Activated T-helper 17 cell treated with anti-CD3 and anti-CD28 coated beads, Interleukin-2, amount 50 U/mL, for 72 hours (primary cell): ENCODE measurements at regions not wholly inside any gene's neighbourhood (a gene's known extent, or its start where the extent isn't known, plus 50 kb on each side); places are given as distances from the start of the nearest gene placed in this dataset.

Source experiments
- ATAC-seq: fragments of 150-1000 bp; cut with Tn5 transposase; replicated peaks from 2 replicates; pipeline ENCODE4 v1.10.0; 2021; ENCODE audit warnings: mild to moderate bottlenecking, moderate library complexity
- H3K27ac Mint-ChIP-seq: one replicate; pipeline ENCODE4 v1.8.0; 2022; ENCODE audit warnings: mixed read lengths
- H3K27me3 Mint-ChIP-seq: one replicate; pipeline ENCODE4 v1.8.0; 2022; ENCODE audit warnings: mixed read lengths
- H3K36me3 Mint-ChIP-seq: one replicate; pipeline ENCODE4 v1.8.0; 2022; ENCODE audit warnings: low read depth, mild to moderate bottlenecking, mixed read lengths
- H3K4me1 Mint-ChIP-seq: one replicate; pipeline ENCODE4 v1.8.0; 2022; ENCODE audit warnings: mixed read lengths
- H3K4me3 Mint-ChIP-seq: one replicate; pipeline ENCODE4 v1.8.0; 2022; ENCODE audit warnings: mild to moderate bottlenecking, mixed read lengths
- H3K9me3 Mint-ChIP-seq: one replicate; pipeline ENCODE4 v1.8.0; 2022; ENCODE audit warnings: mixed read lengths

GRCh38 chr3:59267021-59267420 lies 217.2 kb upstream of the CFAP20DC start:
- Mint-ChIP-seq H3K4me1 (no peaks in the 10 kb centered on the region), H3K4me3 (no peak overlapping the region), H3K27ac (no peak overlapping the region), H3K27me3 (no peaks in the 10 kb centered on the region), H3K9me3 (peaks cover 10% of the 10 kb centered on the region), H3K36me3 (no peaks in the 10 kb centered on the region)
- ATAC-seq: no peak

GRCh38 chr3:59266551-59266950 lies 216.7 kb upstream of the CFAP20DC start:
- H3K4me3 Mint-ChIP-seq: no peak overlapping the region
- peaks cover 10% of the 10 kb centered on the region for H3K9me3 Mint-ChIP-seq
- no peaks in the 10 kb centered on the region for H3K36me3 Mint-ChIP-seq
- no peaks in the 10 kb centered on the region for H3K4me1 Mint-ChIP-seq
- ATAC-seq: peak; percentile 70
- H3K27ac Mint-ChIP-seq: no peak overlapping the region
- H3K27me3 Mint-ChIP-seq: no peaks in the 10 kb centered on the region

DNA sequence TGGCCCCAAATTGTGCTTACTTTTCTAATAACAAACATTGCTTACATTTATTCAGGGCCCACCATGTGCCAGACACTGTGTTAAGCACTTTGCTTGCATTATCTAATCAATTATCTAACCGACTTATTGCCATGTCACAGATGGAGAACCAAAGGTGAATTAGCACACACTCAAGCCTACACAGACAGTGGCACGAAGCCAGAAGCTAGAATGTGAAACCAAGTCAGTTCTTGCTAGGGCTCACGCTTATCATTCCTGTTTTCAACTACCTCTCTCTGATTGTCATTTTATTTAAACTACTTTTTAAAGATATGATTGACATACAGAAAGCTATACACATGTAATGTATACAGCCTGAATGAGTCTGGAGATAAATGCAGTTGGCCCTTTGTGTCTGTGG lies 215.7 kb upstream of the CFAP20DC start:
- Mint-ChIP-seq H3K36me3 (no peaks in the 10 kb centered on the region), H3K27ac (no peak overlapping the region), H3K4me1 (no peaks in the 10 kb centered on the region), H3K27me3 (no peaks in the 10 kb centered on the region), H3K4me3 (no peak overlapping the region), H3K9me3 (peaks cover 10% of the 10 kb centered on the region)
- ATAC-seq: no peak

- Mint-ChIP-seq H3K9me3 (peaks cover 10% of the 10 kb centered on the region), H3K27ac (no peak overlapping the region), H3K4me1 (no peaks in the 10 kb centered on the region), H3K4me3 (no peak overlapping the region), H3K27me3 (no peaks in the 10 kb centered on the region), H3K36me3 (no peaks in the 10 kb centered on the region)
- no peak for ATAC-seq
Observed at GRCh38 chr3:59264366-59264765, 214.5 kb upstream of the CFAP20DC start.

GRCh38 chr3:59263152-59263551 lies 213.3 kb upstream of the CFAP20DC start:
- Mint-ChIP-seq H3K36me3 (no peaks in the 10 kb centered on the region), H3K27me3 (peaks cover 3% of the 10 kb centered on the region), H3K27ac (no peak overlapping the region), H3K9me3 (peaks cover 10% of the 10 kb centered on the region), H3K4me3 (no peak overlapping the region), H3K4me1 (no peaks in the 10 kb centered on the region)
- ATAC-seq: no peak

- no peak for ATAC-seq
- H3K27ac Mint-ChIP-seq: no peak overlapping the region
- H3K4me3 Mint-ChIP-seq: no peak overlapping the region
- peaks cover 3% of the 10 kb centered on the region for H3K27me3 Mint-ChIP-seq
- no peaks in the 10 kb centered on the region for H3K4me1 Mint-ChIP-seq
- no peaks in the 10 kb centered on the region for H3K36me3 Mint-ChIP-seq
- H3K9me3 Mint-ChIP-seq: peaks cover 10% of the 10 kb centered on the region
Observed at GRCh38 chr3:59262076-59262498, 212.3 kb upstream of the CFAP20DC start.

- no peak for ATAC-seq
- Mint-ChIP-seq H3K36me3 (no peaks in the 10 kb centered on the region), H3K4me3 (no peak overlapping the region), H3K9me3 (peaks cover 10% of the 10 kb centered on the region), H3K27ac (no peak overlapping the region), H3K27me3 (peaks cover 3% of the 10 kb centered on the region), H3K4me1 (no peaks in the 10 kb centered on the region)
Observed at GRCh38 chr3:59261009-59261408, 211.2 kb upstream of the CFAP20DC start.

- no peak overlapping the region for H3K27ac Mint-ChIP-seq
- peaks cover under 1% of the 10 kb centered on the region for H3K9me3 Mint-ChIP-seq
- H3K27me3 Mint-ChIP-seq: peaks cover 3% of the 10 kb centered on the region
- no peak for ATAC-seq
- H3K4me1 Mint-ChIP-seq: no peaks in the 10 kb centered on the region
- H3K36me3 Mint-ChIP-seq: no peaks in the 10 kb centered on the region
- H3K4me3 Mint-ChIP-seq: no peak overlapping the region
Observed at GRCh38 chr3:59258550-59259260, 208.9 kb upstream of the CFAP20DC start.

DNA sequence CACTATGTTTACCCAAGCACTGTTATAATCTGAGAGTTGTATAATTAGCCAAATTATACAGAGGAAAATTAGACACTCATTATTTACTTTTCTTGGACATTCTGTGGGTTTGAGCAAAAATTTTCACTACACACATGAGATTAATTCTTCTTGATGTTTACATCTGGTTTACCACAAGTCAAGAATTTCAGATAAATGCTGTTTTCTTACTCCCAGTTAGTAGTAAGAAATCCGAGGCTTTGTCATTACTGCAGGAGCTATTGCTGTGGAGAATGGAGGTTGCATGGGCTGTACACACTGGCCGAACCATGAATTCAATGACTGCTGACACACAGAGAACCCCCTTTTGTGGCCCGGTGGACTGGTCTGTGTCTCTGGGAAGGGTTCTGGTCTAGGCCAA lies 207.7 kb upstream of the CFAP20DC start:
- Mint-ChIP-seq H3K9me3 (no peaks in the 10 kb centered on the region), H3K36me3 (no peaks in the 10 kb centered on the region), H3K4me1 (no peaks in the 10 kb centered on the region), H3K27me3 (peaks cover 3% of the 10 kb centered on the region), H3K4me3 (no peak overlapping the region), H3K27ac (no peak overlapping the region)
- no peak for ATAC-seq

DNA sequence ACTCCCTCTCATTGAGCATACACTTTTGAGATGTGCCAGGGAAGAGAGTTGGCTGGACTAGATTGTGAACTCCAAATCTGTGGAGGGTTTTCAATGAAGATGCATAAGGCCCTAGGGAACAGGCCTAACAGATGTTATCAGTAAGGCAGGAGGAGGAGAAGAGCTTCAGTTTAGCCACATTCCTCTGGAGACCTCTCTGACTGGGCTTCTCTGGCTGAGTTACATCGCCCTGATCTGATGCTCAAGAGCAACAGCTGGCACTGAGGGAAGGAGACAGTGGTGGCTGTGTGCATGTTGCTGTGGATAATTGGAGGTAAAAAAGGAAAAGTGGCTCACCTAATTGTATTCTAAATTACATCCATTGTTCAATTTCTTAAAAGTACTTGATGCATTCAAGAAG lies 206.4 kb upstream of the CFAP20DC start:
- Mint-ChIP-seq H3K27ac (no peak overlapping the region), H3K4me1 (no peaks in the 10 kb centered on the region), H3K9me3 (no peaks in the 10 kb centered on the region), H3K4me3 (no peak overlapping the region), H3K27me3 (peaks cover 3% of the 10 kb centered on the region), H3K36me3 (no peaks in the 10 kb centered on the region)
- ATAC-seq: no peak

DNA sequence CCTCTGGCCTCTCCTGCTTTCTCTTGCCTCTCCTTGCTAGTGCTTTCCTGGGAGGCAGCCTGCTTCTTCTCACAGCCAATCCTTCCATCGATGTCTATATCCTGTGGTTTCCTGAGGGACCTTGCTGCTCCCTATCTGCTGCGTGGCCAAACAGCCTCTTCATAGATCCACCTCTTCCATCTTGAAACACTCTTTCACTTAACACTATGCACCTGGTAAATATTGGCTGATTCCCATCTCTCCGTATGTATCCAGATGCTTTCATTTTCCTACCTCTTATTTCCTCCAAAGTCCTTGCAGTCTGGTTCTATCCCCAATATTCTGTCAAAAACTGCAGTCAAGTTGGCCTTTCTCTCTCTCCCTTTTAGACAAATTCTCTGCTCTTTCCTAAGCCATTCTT lies 205.2 kb upstream of the CFAP20DC start:
- ATAC-seq: no peak
- Mint-ChIP-seq H3K27me3 (peaks cover 3% of the 10 kb centered on the region), H3K36me3 (no peaks in the 10 kb centered on the region), H3K4me1 (no peaks in the 10 kb centered on the region), H3K4me3 (no peak overlapping the region), H3K27ac (no peak overlapping the region), H3K9me3 (no peaks in the 10 kb centered on the region)

DNA sequence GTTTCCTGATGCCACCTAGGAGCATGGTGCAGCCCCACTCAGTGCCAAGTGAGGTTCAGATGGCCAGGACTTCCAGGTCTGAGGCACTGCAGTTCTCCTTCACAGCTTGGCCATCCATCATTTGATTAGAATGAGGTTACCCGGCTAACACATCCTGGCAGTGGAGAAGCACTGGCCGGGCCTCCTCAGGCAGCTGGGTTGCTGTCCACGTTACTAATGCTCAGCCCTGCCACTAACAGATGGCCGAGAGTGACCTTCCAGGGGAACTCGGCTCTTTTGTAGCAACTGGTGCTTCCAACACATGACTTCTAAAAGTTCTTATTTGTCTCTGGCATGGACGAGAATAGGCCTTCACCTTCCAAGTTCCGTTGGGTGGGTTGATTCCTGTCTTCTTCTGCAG lies 204.6 kb upstream of the CFAP20DC start:
- Mint-ChIP-seq H3K36me3 (no peaks in the 10 kb centered on the region), H3K27me3 (peaks cover 3% of the 10 kb centered on the region), H3K27ac (no peak overlapping the region), H3K9me3 (no peaks in the 10 kb centered on the region), H3K4me1 (no peaks in the 10 kb centered on the region), H3K4me3 (no peak overlapping the region)
- ATAC-seq: no peak

- ATAC-seq: no peak
- no peaks in the 10 kb centered on the region for H3K36me3 Mint-ChIP-seq
- no peak overlapping the region for H3K27ac Mint-ChIP-seq
- no peaks in the 10 kb centered on the region for H3K27me3 Mint-ChIP-seq
- H3K9me3 Mint-ChIP-seq: peaks cover 5% of the 10 kb centered on the region
- no peak overlapping the region for H3K4me3 Mint-ChIP-seq
- H3K4me1 Mint-ChIP-seq: no peaks in the 10 kb centered on the region
Observed at GRCh38 chr3:59253523-59253922, 203.7 kb upstream of the CFAP20DC start.

- Mint-ChIP-seq H3K36me3 (no peaks in the 10 kb centered on the region), H3K4me1 (no peaks in the 10 kb centered on the region), H3K4me3 (no peak overlapping the region), H3K27ac (no peak overlapping the region), H3K27me3 (no peaks in the 10 kb centered on the region), H3K9me3 (peaks cover 5% of the 10 kb centered on the region)
- no peak for ATAC-seq
Observed at GRCh38 chr3:59251869-59252268, 202.0 kb upstream of the CFAP20DC start.

- H3K27ac Mint-ChIP-seq: no peak overlapping the region
- H3K27me3 Mint-ChIP-seq: no peaks in the 10 kb centered on the region
- H3K36me3 Mint-ChIP-seq: no peaks in the 10 kb centered on the region
- H3K4me1 Mint-ChIP-seq: no peaks in the 10 kb centered on the region
- H3K4me3 Mint-ChIP-seq: no peak overlapping the region
- H3K9me3 Mint-ChIP-seq: peaks cover 5% of the 10 kb centered on the region
- ATAC-seq: no peak
Observed at GRCh38 chr3:59250600-59250999, 200.8 kb upstream of the CFAP20DC start.
